HCT116 (cell line): ENCODE measurements at regions not wholly inside any gene's neighbourhood (a gene's known extent, or its start where the extent isn't known, plus 50 kb on each side); places are given as distances from the start of the nearest gene placed in this dataset.

Experiments used
- ATAC-seq: fragments of 200-7000 bp; cut with Tn5 transposase; 2 replicates; pipeline ENCODE4 v1.9.1; 2020; ENCODE audit warnings: mild to moderate bottlenecking, moderate library complexity
- BruUV-seq: library from RNA; stranded (reverse); fragments of 400-500 nt; replicated peaks from 2 replicates; lab custom pipeline; 2021; lab: Mats Ljungman, UMichigan
- CTCF ChIA-PET: fragments of 300-600 bp; sonication (Branson Sonifier 250); formaldehyde crosslinking; loops from one replicate; lab custom pipeline; 2021; ENCODE audit warnings: antibody characterized with exemption; lab: Charles Lee
- POLR2A ChIA-PET: fragments of 300-600, 350-600 bp; sonication (Branson Sonifier 250); formaldehyde crosslinking; loops from one replicate; lab custom pipeline; 2021; ENCODE audit warnings: antibody characterized with exemption; lab: Charles Lee
- RAD21 ChIA-PET, 2 experiments: fragments of 300-600 bp; sonication (Branson Sonifier 250); formaldehyde crosslinking; loops; one replicate each; lab custom pipeline; 2023; ENCODE audit warnings: low total read pairs in 2 of 2; ENCODE audit not compliant: uncharacterized antibody in 2 of 2, unreplicated experiment in 2 of 2, low non-redundant PET in 1 of 2; lab: Charles Lee
- DNase-seq: peaks from one replicate; pipeline ENCODE4 v3.0.0-alpha.2; 2010; ENCODE audit warnings: low read depth, low spot score
- H2AFZ ChIP-seq: fragments of 200-600 bp; shearing (Covaris generic), sonication (generic); 2 replicates; pipeline ENCODE4 v1.6.1; 2017; ENCODE audit warnings: low read depth, mixed run types, mixed read lengths, antibody characterized with exemption, low read length; ENCODE audit not compliant: poor library complexity, severe bottlenecking
- H3K27ac ChIP-seq: 2 replicates; pipeline ENCODE4 v1.5.1; 2012; ENCODE audit warnings: low read depth, low read length
- H3K27me3 ChIP-seq: fragments of 200-600 bp; sonication (generic); 2 replicates; pipeline ENCODE4 v1.6.1; 2016; ENCODE audit warnings: mixed run types, low read length, mixed read lengths; ENCODE audit not compliant: insufficient read depth
- H3K36me3 ChIP-seq, 2 experiments: fragments of 200-500 bp in 1 of 2; fragments of 200-600 bp in 1 of 2; sonication (Bioruptor generic) in 1 of 2; sonication (generic) in 1 of 2; 2 replicates each; pipeline versions ENCODE4 v1.5.1 to v1.6.1; 2014 to 2016; ENCODE audit warnings: low read length in 2 of 2, inconsistent platforms in 1 of 2, mixed read lengths in 1 of 2, mixed run types in 1 of 2; ENCODE audit not compliant: insufficient read depth in 2 of 2, control insufficient read depth in 1 of 2
- H3K4me1 ChIP-seq, 2 experiments: fragments of 200-600 bp in 1 of 2; sonication (generic) in 1 of 2; 2 replicates each; pipeline versions ENCODE4 v1.5.1 to v1.6.1; 2012 to 2017; ENCODE audit warnings: low read length in 2 of 2, inconsistent platforms in 1 of 2, mild to moderate bottlenecking in 1 of 2, mixed read lengths in 1 of 2, mixed run types in 1 of 2, moderate library complexity in 1 of 2; ENCODE audit not compliant: insufficient read depth in 2 of 2, control insufficient read depth in 1 of 2
- H3K4me2 ChIP-seq: fragments of 200-600 bp; sonication (generic); 2 replicates; pipeline ENCODE4 v1.6.1; 2017; ENCODE audit warnings: mixed run types, low read length, mixed read lengths
- H3K4me3 ChIP-seq, 2 experiments: fragments of 200-600 bp in 1 of 2; sonication (generic) in 1 of 2; replicated peaks in 1 of 2; 2 replicates each; pipeline ENCODE4 v1.5.1; 2011 to 2016; ENCODE audit warnings: low read length in 2 of 2, control low read depth in 1 of 2, low read depth in 1 of 2, mild to moderate bottlenecking in 1 of 2, mixed read lengths in 1 of 2, mixed run types in 1 of 2
- H3K79me2 ChIP-seq: fragments of 200-600 bp; sonication (generic); 2 replicates; pipeline ENCODE4 v1.6.1; 2017; ENCODE audit warnings: mild to moderate bottlenecking, mixed run types, low read length, moderate library complexity, mixed read lengths; ENCODE audit not compliant: insufficient read depth
- H3K9ac ChIP-seq: fragments of 200-600 bp; sonication (generic); 2 replicates; pipeline ENCODE4 v1.6.1; 2016; ENCODE audit warnings: low read length, mixed read lengths
- H3K9me2 ChIP-seq: fragments of 200-600 bp; sonication (generic), shearing (Covaris generic); 2 replicates; pipeline ENCODE4 v1.6.1; 2017; ENCODE audit warnings: mixed run types, mild to moderate bottlenecking, moderate library complexity; ENCODE audit not compliant: insufficient read depth
- H3K9me3 ChIP-seq, 2 experiments: fragments of 200-500 bp in 1 of 2; fragments of 200-600 bp in 1 of 2; sonication (Bioruptor generic) in 1 of 2; sonication (generic) in 1 of 2; 2 replicates each; pipeline ENCODE4 v1.6.1; 2014 to 2017; ENCODE audit warnings: low read length in 2 of 2, mixed read lengths in 2 of 2, inconsistent platforms in 1 of 2, low read depth in 1 of 2, mild to moderate bottlenecking in 1 of 2, mixed run types in 1 of 2, moderate library complexity in 1 of 2; ENCODE audit not compliant: control insufficient read depth in 1 of 2, insufficient read depth in 1 of 2
- H4K20me1 ChIP-seq: fragments of 200-600 bp; sonication (generic), shearing (Covaris generic); 2 replicates; pipeline ENCODE4 v1.6.1; 2017; ENCODE audit warnings: mixed run types, mild to moderate bottlenecking, moderate library complexity; ENCODE audit not compliant: insufficient read depth
- ELF1 ChIP-seq: IDR thresholded peaks from 2 replicates; pipeline ENCODE4 v1.6.1; 2012; ENCODE audit warnings: low read depth, borderline replicate concordance
- EZH2 ChIP-seq: fragments of 200-600 bp; sonication (generic); IDR thresholded peaks from 2 replicates; pipeline ENCODE4 v1.6.1; 2017; ENCODE audit warnings: antibody characterized with exemption, mixed run types
- FOSL1 ChIP-seq: IDR thresholded peaks from 2 replicates; pipeline ENCODE4 v1.6.1; 2012; ENCODE audit warnings: low read depth
- SP1 ChIP-seq: IDR thresholded peaks from 2 replicates; pipeline ENCODE4 v1.6.1; 2012; ENCODE audit warnings: low read depth
- SRF ChIP-seq: IDR thresholded peaks from 2 replicates; pipeline ENCODE4 v1.6.1; 2012; ENCODE audit warnings: low read depth
- TCF7L2 ChIP-seq: IDR thresholded peaks from 2 replicates; pipeline ENCODE4 v1.7.0; 2011; ENCODE audit warnings: borderline replicate concordance, inconsistent platforms; ENCODE audit not compliant: insufficient read depth, insufficient read length; ENCODE audit errors: extremely low read depth
- YY1 ChIP-seq: IDR thresholded peaks from 2 replicates; pipeline ENCODE4 v1.6.1; 2011; ENCODE audit warnings: low read length, low read depth, moderate library complexity, mild to moderate bottlenecking; ENCODE audit not compliant: insufficient replicate concordance; ENCODE audit errors: extremely low read depth
- ZNF274 ChIP-seq: fragments of 200-500 bp; sonication (Bioruptor generic); IDR thresholded peaks from 2 replicates; pipeline ENCODE4 v1.6.1; 2014; ENCODE audit warnings: mild to moderate bottlenecking, low read depth, low read length, inconsistent platforms
- intact Hi-C: fragments of 100-400 bp; cut with micrococcal nuclease; formaldehyde crosslinking; loops from 2 replicates; pipeline ENCODE4 v1.10.0; 2022
- TF ChIP-seq, protein P1 (sequence below): IDR thresholded peaks from 2 replicates; pipeline ENCODE4 v1.6.1; 2012; ENCODE audit warnings: low read depth
- TF ChIP-seq, protein P2 (sequence below): IDR thresholded peaks from 2 replicates; pipeline ENCODE4 v1.6.1; 2012
- TF ChIP-seq, protein P3 (sequence below): IDR thresholded peaks from 2 replicates; pipeline ENCODE4 v1.6.1; 2012
- TF ChIP-seq, protein P4 (sequence below): IDR thresholded peaks from 2 replicates; pipeline ENCODE4 v1.6.1; 2011; ENCODE audit warnings: mild to moderate bottlenecking, low read length, moderate library complexity; ENCODE audit not compliant: insufficient replicate concordance; ENCODE audit errors: extremely low read depth

DNA sequence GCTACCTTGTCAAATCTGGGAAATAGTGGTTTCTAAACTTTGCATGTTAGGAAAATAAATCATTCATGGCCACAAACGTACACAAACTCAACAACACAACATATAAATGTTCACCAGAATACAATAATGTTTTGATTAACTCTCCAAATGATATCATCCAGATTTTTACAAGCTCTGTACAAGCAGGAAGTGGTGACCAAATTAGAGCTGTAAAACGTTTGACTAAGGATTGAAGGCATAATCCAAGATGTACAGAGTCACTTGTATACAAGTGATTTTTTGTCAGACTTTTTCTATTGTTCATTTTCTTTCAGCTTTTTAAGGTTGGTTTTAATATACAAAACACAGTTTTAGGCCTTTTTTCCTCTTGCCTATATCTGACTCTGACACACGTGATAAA lies 748.4 kb upstream of the GRM7 start:
- ATAC-seq = no peak

More for the DNA sequence above, 748.4 kb upstream of the GRM7 start:
- no TSS peak for BruUV-seq
- Histone ChIP-seq H3K36me3 (no peaks in the 10 kb centered on the region), H3K9me2 (no peaks in the 10 kb centered on the region), H2AFZ (no peak overlapping the region), H3K27ac (no peak overlapping the region), H4K20me1 (no peaks in the 10 kb centered on the region), H3K79me2 (no peaks in the 10 kb centered on the region), H3K9me3 (no peaks in the 10 kb centered on the region), H3K27me3 (no peaks in the 10 kb centered on the region), H3K4me2 (no peak overlapping the region), H3K4me3 (no peak overlapping the region), H3K4me1 (no peaks in the 10 kb centered on the region), H3K9ac (no peak overlapping the region)
- CTCF ChIA-PET = no interaction called here
- DNase-seq = no peak
- RAD21 ChIA-PET = no interaction called here
- intact Hi-C loops = no loop called here
- POLR2A ChIA-PET = no interaction called here
- TF ChIP-seq, protein P1, sequence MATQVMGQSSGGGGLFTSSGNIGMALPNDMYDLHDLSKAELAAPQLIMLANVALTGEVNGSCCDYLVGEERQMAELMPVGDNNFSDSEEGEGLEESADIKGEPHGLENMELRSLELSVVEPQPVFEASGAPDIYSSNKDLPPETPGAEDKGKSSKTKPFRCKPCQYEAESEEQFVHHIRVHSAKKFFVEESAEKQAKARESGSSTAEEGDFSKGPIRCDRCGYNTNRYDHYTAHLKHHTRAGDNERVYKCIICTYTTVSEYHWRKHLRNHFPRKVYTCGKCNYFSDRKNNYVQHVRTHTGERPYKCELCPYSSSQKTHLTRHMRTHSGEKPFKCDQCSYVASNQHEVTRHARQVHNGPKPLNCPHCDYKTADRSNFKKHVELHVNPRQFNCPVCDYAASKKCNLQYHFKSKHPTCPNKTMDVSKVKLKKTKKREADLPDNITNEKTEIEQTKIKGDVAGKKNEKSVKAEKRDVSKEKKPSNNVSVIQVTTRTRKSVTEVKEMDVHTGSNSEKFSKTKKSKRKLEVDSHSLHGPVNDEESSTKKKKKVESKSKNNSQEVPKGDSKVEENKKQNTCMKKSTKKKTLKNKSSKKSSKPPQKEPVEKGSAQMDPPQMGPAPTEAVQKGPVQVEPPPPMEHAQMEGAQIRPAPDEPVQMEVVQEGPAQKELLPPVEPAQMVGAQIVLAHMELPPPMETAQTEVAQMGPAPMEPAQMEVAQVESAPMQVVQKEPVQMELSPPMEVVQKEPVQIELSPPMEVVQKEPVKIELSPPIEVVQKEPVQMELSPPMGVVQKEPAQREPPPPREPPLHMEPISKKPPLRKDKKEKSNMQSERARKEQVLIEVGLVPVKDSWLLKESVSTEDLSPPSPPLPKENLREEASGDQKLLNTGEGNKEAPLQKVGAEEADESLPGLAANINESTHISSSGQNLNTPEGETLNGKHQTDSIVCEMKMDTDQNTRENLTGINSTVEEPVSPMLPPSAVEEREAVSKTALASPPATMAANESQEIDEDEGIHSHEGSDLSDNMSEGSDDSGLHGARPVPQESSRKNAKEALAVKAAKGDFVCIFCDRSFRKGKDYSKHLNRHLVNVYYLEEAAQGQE = no peak
- TF ChIP-seq, protein P2, sequence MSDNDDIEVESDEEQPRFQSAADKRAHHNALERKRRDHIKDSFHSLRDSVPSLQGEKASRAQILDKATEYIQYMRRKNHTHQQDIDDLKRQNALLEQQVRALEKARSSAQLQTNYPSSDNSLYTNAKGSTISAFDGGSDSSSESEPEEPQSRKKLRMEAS = no peak
- TF ChIP-seq, protein P3, sequence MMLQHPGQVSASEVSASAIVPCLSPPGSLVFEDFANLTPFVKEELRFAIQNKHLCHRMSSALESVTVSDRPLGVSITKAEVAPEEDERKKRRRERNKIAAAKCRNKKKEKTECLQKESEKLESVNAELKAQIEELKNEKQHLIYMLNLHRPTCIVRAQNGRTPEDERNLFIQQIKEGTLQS = no peak
- TF ChIP-seq FOSL1 (no peak), TCF7L2 (no peak), SRF (no peak), ELF1 (no peak), EZH2 (no peak), YY1 (no peak), SP1 (no peak), ZNF274 (no peak)
- TF ChIP-seq, protein P4, sequence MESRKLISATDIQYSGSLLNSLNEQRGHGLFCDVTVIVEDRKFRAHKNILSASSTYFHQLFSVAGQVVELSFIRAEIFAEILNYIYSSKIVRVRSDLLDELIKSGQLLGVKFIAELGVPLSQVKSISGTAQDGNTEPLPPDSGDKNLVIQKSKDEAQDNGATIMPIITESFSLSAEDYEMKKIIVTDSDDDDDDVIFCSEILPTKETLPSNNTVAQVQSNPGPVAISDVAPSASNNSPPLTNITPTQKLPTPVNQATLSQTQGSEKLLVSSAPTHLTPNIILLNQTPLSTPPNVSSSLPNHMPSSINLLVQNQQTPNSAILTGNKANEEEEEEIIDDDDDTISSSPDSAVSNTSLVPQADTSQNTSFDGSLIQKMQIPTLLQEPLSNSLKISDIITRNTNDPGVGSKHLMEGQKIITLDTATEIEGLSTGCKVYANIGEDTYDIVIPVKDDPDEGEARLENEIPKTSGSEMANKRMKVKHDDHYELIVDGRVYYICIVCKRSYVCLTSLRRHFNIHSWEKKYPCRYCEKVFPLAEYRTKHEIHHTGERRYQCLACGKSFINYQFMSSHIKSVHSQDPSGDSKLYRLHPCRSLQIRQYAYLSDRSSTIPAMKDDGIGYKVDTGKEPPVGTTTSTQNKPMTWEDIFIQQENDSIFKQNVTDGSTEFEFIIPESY = no peak
